HFFc6 (cell line): ENCODE measurements at regions not wholly inside any gene's neighbourhood (a gene's known extent, or its start where the extent isn't known, plus 50 kb on each side); places are given as distances from the start of the nearest gene placed in this dataset.

ENCODE experiments used
- DNase-seq: peaks from one replicate; pipeline ENCODE4 v3.0.0-alpha.2; 2018
- H3K27ac Mint-ChIP-seq: 2 replicates; pipeline ENCODE4 v1.8.0; 2020; ENCODE audit warnings: mild to moderate bottlenecking, mixed read lengths
- H3K27me3 Mint-ChIP-seq: 2 replicates; pipeline ENCODE4 v1.8.0; 2021; ENCODE audit warnings: mild to moderate bottlenecking, moderate library complexity, mixed read lengths; ENCODE audit not compliant: insufficient read depth
- H3K36me3 Mint-ChIP-seq: 2 replicates; pipeline ENCODE4 v1.8.0; 2021; ENCODE audit warnings: low read depth, mixed read lengths
- H3K4me1 Mint-ChIP-seq: 2 replicates; pipeline ENCODE4 v1.8.0; 2020; ENCODE audit warnings: low read depth, mixed read lengths
- H3K4me3 Mint-ChIP-seq: 2 replicates; pipeline ENCODE4 v1.8.0; 2020; ENCODE audit warnings: mild to moderate bottlenecking, moderate library complexity, mixed read lengths
- H3K9me3 Mint-ChIP-seq: 2 replicates; pipeline ENCODE4 v1.8.0; 2020; ENCODE audit warnings: mild to moderate bottlenecking, mixed read lengths
- CTCF ChIP-seq: fragments of 200-600 bp; sonication (generic); IDR thresholded peaks from 2 replicates; pipeline ENCODE4 v1.5.0; 2021; ENCODE audit warnings: antibody characterized with exemption, mild to moderate bottlenecking

- no peaks in the 10 kb centered on the region for H3K9me3 Mint-ChIP-seq
- no peaks in the 10 kb centered on the region for H3K36me3 Mint-ChIP-seq
- no peak for TF ChIP-seq CTCF
- no peak overlapping the region for H3K27ac Mint-ChIP-seq
- peaks cover 33% of the 10 kb centered on the region for H3K27me3 Mint-ChIP-seq
- no peaks in the 10 kb centered on the region for H3K4me1 Mint-ChIP-seq
- no peak for DNase-seq
- peak overlapping the region; percentile 64; the same call in 1 of the 2 replicates for H3K4me3 Mint-ChIP-seq
Observed at GRCh38 chr11:119901657-119902577, 172.9 kb upstream of the NECTIN1 start.

- Mint-ChIP-seq H3K4me1 (no peaks in the 10 kb centered on the region), H3K4me3 (no peak overlapping the region), H3K36me3 (no peaks in the 10 kb centered on the region)
Observed at GRCh38 chr11:119899997-119900396, 171.0 kb upstream of the NECTIN1 start.

GRCh38 chr11:119897576-119897975 lies 168.6 kb upstream of the NECTIN1 start:
- no peak for TF ChIP-seq CTCF

More at GRCh38 chr11:119899997-119900396, 171.0 kb upstream of the NECTIN1 start:
- Mint-ChIP-seq H3K27me3 (peaks cover 25% of the 10 kb centered on the region), H3K9me3 (no peaks in the 10 kb centered on the region), H3K27ac (no peak overlapping the region)
- no peak for TF ChIP-seq CTCF
- no peak for DNase-seq

GRCh38 chr11:119897046-119897440 lies 168.0 kb upstream of the NECTIN1 start:
- no peak overlapping the region for H3K4me3 Mint-ChIP-seq
- peaks cover 26% of the 10 kb centered on the region for H3K27me3 Mint-ChIP-seq
- TF ChIP-seq CTCF, result no peak
- no peak overlapping the region for H3K27ac Mint-ChIP-seq
- no peaks in the 10 kb centered on the region for H3K4me1 Mint-ChIP-seq
- no peak for DNase-seq
- H3K9me3 Mint-ChIP-seq, result no peaks in the 10 kb centered on the region
- H3K36me3 Mint-ChIP-seq, result no peaks in the 10 kb centered on the region

More at GRCh38 chr11:119897576-119897975, 168.6 kb upstream of the NECTIN1 start:
- no peak for DNase-seq
- H3K4me3 Mint-ChIP-seq, result no peak overlapping the region
- H3K4me1 Mint-ChIP-seq, result no peaks in the 10 kb centered on the region
- H3K27ac Mint-ChIP-seq, result no peak overlapping the region
- H3K36me3 Mint-ChIP-seq, result no peaks in the 10 kb centered on the region
- no peaks in the 10 kb centered on the region for H3K9me3 Mint-ChIP-seq
- peaks cover 21% of the 10 kb centered on the region for H3K27me3 Mint-ChIP-seq

- Mint-ChIP-seq H3K4me1 (no peaks in the 10 kb centered on the region), H3K9me3 (no peaks in the 10 kb centered on the region), H3K27me3 (peaks cover 29% of the 10 kb centered on the region), H3K27ac (no peak overlapping the region), H3K36me3 (no peaks in the 10 kb centered on the region), H3K4me3 (no peak overlapping the region)
- DNase-seq, result no peak
- TF ChIP-seq CTCF, result no peak
Observed at GRCh38 chr11:119896387-119897045, 167.5 kb upstream of the NECTIN1 start.
